ENCODE measurements at regions not wholly inside any gene's neighbourhood (a gene's known extent, or its start where the extent isn't known, plus 50 kb on each side); places are given as distances from the start of the nearest gene placed in this dataset.

DNA sequence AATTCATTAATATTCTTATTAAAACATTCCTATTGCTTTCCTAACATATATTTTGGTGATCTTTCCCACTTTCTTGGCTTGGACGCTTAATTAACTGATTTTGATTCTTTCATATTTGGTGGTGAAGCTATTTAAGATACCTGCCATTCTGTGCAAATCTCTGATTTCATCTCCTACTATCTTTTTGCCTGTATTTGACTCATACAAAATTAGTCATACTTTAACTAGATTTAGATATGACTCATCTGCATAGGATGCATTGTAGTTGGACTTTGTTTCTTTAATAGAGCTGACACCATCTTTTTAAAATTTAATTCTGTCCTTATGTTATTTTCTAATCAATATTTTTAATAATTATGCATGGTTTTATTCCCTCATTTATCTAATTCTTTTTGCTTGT lies 93.8 kb upstream of the PLPPR4 start:
- peak; percentile 57 for DNase-seq

DNA sequence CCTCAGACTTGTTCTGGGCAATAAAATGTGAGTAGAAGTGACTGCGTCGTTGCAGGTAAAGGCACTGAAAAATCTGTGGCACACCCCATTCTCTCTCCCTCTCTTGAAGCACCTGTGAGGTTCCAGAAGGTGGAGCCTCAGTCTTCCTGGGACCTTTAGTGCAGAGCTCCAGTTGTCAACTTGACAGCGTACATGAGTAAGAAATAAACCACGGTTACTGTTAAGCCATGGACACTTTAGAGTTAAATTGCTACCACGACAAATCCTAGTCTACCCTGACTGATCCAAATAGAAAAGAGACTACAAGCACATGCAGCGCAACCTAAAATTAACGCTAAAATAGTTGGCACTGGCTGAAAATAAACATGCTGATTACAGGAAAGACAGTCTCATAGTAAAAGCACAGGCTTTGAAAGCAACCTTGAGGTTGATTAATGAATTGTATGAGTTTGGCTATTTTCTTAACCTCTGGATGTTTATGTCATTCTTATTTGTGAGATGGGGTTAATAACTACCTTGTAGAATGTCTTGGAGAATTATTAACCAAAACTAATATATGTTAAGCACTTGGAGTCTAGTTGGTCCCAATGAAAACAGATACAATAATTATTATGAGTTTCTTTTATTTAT lies 93.0 kb upstream of the PLPPR4 start:
- no peak for DNase-seq

DNA sequence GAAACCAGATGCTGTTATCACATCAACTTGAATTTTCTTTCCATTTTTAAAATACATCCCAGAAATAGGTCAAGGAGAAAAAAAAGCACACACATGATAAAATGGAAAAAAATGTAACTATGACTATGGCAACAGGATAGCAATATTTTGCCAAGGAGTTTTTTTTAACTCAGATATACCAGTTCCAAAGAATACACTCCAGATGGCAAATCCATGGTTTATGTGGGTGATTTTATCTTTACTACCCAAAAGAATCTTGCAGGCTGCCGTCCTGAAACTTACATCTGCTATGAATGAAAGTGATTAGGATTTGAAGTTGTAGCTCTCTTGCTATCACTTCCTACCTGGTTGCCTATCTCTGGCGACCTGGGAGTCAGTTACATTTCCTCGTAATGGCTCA lies 91.0 kb upstream of the PLPPR4 start:
- DNase-seq, result peak; percentile 3

DNA sequence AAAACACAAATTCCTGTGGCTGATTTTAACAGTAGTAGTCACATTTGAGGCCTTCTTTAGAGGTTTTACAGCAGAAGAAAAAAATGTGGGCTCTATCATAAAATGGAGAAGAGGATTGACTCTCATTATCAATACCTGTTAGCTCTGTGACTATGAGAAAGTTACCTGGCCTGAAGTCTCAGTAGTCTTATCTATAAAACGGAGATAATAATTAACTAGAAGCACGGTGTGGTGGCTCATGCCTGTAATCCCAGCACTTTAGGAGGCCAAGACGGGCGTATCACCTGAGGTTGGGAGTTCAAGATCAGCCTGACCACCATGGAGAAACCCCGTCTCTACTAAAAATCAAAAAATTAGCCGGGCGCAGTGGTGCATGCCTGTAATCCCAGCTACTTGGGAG lies 90.4 kb upstream of the PLPPR4 start:
- DNase-seq, result no peak

DNA sequence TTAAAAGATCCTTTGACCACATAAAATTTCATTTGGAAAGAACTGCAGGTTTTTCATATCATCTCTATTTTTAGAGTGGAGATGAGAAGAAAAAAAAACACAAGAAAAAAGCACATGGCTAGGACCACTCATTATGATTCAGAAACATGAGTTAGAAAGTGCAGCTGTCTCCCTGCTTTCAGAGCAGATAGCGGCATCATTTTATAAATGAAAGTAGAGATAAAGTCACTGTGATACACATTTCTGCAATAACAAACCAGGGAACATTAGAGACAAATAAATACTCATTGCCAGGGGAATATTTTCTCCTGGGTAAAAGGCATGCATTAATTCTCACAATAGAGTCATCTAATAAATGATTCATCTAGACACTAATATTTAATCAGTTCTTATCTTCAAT lies 87.5 kb upstream of the PLPPR4 start:
- no peak for DNase-seq

DNA sequence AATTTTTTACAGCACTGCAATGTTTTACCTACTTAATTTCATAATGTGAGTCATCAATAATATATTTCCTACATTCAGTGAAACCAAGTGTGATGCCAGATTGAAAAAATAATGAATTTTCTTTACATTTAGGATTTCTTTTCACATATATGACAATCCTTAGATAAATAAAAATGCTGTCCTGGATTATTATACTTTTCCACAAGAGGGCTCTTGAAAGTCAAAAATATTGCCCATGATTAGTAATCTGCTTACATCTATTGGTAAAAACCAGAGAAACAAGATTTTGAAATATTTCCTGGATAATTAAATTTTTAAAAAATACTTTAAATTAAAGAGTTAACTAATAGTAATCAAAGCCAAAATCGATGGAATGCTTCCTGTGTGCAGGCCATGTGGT lies 86.8 kb upstream of the PLPPR4 start:
- no peak for DNase-seq

DNA sequence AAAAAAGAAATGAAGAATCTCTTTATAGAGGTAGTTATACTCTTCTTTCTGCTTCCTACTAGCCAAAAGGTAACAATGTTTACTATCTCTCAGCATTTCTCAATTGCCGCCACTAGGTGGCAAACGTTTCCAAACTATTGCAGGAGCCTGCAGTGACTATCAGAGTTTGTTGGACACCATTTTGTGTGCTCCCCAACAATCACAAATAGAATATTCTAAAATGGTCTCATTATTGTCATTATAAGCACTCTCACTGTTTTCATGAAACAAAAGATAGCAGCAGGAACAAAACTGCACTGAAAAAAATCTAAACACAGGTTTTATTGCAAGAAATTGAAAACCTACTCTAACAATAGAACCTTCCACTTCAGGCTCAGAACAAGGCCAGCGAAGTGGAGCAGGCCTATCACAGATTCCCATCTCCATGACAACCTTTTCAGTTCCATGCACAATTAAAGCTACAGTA lies 83.9 kb upstream of the PLPPR4 start:
- DNase-seq, result peak; percentile 74

DNA sequence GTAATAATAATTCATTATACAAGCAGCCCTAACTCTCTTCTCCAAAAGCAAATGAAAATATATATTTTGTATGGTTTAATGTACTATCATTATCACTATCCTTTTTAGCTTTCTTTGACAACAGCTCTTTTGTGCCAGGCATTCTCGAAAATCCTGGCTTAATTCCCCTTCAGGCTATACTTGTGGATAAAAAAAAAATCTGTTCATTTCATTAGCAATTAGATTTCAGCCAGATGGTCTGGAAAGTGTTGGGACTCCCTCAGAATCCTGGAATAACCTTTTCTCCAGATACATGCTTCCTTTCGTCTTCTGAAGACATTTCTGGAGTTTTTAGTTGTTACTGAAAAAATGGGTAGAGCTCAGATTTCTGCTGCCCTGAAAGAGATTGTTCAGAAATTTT lies 83.4 kb upstream of the PLPPR4 start:
- no peak for DNase-seq

DNA sequence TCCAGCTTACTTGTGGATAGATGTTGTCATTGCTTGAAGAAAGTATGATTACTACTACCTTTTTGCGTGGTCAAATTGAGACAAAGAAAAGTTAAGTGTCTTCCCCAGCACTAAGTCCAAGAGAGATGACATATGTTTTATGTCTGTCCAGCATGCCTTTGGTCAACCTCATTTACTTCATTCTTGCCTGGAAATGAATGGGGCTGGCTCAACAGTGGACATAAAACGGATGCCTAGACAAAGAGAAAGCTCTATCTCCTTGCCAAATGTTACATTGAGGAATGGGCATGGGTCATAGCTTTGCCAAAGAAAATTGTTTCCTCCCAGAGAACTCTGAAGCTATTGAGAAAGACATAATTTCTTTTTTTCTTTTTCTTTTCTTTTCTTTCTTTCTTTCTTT lies 82.4 kb upstream of the PLPPR4 start:
- no peak for DNase-seq

DNA sequence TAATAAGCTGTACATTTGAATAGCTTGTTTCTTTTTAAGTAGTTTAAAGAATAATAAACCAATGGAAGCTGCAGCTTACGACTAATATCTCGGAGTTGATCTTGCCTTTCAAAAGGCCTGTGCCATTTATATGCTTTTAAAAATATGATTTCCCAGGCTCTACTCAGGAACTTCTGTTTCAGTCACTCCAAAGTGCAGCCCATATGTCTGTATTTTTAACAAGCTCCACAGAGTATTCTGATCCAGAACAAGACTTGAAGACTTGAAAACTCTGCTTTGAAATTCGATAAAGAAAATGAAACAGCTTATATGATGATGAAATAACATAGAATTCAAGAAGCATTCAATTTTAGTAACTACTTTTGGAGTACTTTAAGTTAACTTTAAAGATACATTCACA lies 79.1 kb upstream of the PLPPR4 start:
- DNase-seq, result no peak

DNA sequence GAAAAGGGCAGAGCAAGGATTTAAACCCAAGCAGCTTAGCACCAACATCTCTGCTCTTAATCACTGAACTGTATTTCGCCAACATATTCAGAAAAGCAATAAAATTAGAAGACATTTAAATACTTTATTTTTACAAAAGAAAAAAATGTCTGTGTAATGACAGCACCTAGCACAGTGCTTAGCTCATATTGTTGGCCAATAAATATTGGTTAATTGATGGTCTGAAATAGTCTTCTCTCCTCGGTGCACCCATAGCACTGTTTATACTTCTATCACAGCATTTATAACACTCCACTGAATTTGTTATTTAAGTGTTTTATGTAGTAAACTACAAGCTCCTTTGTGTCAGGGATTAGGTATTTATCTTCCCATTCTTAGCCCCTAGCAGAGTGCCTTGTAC lies 70.9 kb upstream of the PLPPR4 start:
- no peak for DNase-seq

DNA sequence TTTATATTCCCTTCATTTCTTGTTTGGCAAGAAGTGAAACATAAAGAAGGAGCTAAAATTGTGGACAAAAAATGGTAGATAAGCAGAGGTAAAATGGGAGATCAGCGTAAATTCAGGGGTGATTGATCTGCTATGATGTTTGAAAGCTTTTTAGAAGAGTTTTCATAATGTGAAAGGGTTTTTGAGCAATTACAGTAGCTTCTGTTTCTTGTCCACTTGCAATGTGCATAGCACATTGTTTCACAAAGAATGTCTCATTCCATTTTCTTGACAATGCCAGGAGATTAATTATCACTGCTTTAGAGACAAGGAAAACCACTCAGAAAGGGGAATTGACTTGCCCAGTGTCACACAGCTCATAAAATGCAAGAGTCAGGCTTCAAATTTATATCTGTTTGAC lies 65.9 kb upstream of the PLPPR4 start:
- DNase-seq, result no peak

DNA sequence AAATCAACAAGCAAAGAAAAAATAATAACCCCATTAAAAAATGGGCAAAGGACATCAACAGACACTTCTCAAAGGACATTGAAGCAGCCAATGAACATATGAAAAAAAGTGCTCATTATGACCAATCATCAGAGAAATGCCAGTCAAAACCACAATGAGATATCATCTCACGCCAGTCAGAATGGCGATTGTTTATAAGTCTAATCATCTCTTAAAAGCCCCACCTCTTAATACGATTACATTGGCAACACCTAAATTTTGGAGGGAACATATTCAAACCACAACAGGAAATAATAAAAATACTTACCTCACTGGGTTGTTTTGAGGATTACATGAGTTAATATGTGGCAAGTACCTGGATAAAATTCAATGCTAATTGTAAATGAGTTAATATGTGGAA lies 57.1 kb upstream of the PLPPR4 start:
- DNase-seq, result peak; percentile 2
